Renal cortical epithelial cell (primary cell): ENCODE measurements at regions not wholly inside any gene's neighbourhood (a gene's known extent, or its start where the extent isn't known, plus 50 kb on each side); places are given as distances from the start of the nearest gene placed in this dataset.
A peak's percentile ranks its signal among the peaks of the same experiment; 100 is the strongest.
"Not testable (repeated sequence)": the region's sequence is repeated elsewhere in the genome, so short reads cannot be mapped to it uniquely, and the experiment has no call there.

Experiments used
- DNase-seq: peaks from one replicate; pipeline ENCODE4 v3.0.0-alpha.2; 2011; ENCODE audit warnings: low read depth

DNA sequence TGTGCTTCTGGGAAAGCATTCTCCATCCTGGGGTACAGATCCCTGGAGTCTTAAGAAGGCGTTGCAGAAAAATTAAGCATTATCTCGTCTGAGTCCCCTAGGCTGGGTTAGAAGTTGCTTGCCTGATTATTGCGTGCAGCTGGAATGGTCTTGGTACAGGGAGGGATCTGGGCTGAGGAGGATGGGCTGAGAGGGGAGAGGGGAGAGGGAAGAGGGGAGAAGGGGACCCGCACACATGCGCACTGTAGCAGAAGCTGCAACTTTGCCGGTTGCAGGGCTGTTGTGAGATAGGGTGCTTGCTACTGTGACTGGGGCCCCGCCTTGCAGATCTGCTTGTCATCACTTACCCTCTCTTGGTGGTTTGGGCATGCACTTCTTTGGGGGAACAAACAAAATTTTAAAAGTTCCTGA, 316.8 kb downstream of the DLEU7 start:
- DNase-seq, result no peak

DNA sequence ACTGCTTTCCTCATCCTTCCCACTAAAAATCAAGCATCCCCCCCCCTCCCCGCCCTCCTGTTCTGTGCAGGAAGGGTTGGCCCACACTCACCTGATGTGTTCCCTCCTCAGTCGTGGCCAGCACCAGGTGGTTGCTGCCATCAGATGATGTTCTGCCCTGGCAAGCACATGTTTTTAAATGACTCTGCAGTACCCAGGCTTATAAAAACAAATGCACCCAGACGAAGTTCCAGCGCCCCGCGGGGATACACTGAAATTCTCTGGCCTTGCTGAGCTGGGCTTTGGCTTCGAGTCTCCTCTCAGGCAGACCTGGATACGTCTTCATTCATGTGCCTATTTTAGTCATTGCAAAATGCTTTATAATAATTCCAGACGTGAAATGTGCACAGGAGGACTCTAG, 316.3 kb downstream of the DLEU7 start:
- peak; percentile 67 for DNase-seq

DNA sequence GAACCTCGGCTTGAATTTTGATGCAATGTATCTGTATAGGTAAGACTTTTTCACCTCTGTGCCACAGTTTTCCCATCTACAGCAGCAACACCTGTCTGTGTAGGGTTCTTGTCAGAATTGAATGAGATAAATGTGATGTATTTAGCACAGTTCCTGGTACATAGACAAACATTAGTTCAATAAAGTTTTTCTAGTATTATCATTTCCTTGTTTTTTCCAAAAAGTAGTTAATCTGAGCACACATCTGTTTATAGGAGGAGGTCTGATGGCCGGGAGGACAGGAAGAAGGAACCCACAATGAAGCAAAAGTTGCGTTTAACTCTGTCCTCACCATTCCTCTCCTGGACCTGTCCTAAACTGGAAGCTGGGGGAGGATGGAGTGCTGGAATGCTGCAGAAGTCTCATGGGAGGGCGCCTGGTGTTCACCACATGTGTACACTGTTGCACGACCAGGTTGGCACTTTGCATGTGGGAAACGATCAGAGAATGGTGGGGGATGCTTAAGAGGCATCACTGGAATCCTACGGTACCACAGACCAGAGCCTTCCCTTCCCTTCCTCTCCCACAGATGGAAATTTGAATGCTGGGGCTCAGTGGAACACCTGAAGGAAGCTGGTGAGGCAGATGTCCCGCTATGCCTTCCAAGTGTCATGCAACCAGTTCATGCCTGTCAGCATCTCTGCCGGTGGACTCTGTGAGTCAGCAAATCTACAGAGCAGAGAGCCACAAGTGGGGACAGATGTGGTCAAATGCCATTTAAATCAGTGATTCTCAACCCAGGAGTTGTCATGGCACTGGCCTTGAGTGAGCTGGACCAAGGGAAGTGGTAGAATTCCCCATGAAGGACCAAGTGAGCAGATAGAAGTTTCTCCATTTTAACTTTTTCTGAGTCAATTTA, 315.6 kb downstream of the DLEU7 start:
- DNase-seq, result peak; percentile 48

DNA sequence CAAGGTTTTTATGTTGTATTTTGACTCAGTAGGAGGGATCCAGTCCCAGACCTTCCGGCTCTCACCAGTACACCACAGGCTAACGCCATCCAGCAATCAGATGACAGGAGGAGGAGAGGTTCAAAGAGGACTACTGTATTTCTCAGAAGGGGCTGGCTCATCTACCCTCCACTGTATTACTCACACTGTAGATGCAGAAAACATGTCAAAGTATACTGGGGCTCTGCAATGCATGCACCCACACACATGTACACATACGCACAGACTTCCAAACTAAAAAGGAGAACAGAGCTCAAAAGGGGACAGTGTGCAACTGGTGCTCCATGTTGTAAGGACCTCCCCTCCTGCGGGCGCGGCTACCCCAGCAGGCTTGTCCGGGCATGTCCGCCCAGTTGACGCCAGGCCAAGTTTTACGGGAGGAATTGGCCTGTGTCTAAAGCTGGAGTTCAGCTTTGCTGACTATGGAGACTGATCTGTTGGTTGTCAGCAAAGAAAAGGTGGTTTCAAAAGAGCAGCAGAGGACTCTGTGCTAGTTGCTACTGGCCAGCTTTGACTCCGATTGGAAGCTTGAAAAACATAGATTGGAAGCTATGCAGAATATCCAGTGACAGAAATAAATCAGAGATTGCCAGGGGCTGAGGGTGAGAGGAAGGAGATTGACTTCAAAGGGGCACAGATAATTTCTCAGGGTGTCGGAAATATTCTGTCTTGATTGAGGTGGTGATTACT, 314.2 kb downstream of the DLEU7 start:
- DNase-seq, result peak; percentile 82

DNA sequence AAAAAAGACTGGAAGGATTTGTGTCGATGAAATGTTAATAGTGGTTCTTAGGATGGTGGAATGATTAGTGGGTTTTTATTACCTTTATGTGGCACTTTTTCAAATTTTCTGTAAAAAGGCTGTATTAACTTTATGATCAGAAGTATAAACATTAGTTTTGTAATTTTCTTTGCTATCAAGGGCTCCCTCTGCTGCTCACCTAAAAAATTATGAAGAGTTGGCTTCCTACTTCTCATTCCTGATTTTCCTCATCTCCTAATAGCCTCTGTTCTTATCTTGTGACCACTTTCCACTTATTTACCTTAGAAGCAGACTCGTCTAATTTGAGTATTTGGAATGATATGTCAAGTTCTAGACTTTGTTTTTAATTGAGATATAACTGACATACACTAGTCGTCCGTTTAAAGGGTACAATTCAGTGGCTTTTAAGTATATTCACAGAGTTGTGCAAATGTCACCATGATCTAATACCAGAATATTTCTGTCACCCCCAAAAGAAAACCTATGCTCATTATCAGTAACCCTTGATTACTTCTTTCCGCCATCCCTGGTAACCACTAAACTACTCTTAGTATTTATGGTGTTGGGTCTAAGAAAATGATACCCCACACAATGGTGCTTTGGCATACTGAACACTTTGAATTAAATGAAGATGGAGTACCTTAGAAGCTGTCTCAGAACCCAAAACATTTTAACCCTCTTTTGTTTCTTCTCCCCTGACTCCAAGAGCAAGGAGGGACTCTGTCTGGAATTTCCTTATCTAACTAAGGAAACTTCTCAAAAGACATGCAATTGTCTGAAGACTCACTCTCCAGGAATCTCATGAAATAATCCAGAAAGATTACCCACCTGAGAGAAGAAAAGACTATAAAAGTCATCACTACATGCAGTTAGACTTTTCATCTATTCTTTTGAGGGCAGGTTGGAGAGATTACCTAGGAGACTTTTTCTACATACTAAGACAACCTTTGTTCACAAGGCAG, 311.3 kb downstream of the DLEU7 start:
- DNase-seq, result peak; percentile 49

DNA sequence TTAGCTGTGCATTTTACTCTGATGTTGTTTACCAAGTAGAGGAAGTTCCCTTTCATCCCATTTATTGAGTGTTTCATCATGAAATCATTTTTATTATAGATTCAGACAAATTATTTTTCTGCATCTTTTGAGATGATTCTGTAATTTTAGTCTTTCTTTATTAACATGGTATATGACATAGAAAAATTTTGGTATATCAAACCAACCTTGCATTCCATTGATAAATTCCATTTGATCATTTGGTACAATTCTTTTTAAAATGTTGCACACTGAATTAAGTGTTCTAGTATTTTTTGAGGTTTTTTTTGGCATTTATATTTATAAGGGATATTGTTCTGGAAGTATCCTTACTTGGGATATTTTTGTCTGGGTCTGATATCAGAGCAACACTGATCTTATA, 308.4 kb downstream of the DLEU7 start:
- no peak for DNase-seq

DNA sequence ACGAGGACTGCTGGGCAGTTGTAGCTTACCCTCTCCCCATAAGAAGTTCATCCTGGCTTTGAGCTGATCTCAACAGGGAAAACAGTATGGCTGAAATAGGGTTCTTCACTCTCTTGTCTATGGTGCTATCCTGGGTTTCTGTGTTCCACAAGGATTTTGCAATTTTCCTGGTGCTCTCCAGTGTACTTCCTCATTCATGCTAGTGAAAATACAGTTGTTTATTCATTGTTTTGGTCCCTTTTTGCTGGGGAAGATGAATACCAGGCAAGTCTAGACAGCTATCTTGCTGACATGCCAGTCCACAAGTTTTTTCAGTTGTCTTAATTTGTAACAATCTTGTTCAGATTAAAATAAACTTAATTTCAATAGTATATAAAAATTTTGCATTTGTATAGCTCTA, 306.5 kb downstream of the DLEU7 start:
- no peak for DNase-seq

DNA sequence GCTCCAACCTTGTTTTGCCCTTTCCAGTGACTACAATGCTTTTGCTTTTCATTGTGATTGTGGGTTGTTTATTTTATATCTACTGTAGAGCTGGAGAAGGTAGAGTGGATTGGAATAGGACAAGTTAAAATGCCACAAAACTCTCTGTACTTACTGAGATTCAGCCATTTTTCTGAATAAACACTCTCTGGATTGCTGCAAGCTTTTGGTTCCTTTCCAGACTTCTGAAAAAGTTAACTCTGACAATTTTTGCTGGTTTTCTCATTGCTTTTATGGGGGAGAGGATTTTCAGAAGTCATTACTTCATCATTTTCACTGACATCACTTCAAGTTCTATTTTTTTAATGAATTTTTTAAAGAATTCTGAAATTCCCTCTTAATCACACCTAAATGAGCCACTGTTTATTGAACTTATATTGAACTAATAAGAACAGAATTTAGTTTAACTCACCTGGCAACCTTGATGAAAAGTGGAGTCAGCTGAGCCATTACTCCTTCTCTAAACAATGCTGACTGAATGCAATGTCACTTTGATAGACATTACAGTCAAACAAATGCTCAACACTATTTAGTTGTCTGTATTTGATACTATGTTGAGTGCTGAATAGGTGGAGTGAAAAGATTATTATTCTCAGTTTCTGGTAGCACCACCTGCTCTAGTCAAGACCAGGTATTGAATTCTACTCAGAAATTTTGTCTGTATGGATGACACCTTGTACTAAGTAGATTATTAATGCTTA, 303.5 kb downstream of the DLEU7 start:
- DNase-seq, result no peak

DNA sequence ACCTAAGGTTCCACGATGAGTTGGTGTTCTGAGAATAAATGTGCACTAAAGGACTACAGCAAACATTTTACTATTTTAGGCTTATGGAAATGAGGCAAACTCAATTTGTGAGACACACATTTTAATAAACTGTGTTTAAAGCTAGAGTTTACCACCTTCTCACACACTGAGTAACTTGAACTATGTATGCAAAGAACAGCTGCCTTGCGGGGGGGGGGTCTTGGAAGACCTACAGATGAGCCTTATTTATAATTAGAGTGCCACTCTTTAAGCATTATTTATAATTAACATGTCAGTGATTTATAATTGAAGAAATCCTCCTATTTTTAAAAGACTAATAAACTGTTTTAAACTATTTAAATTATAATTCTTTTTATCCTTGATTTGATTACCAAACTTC, 300.4 kb downstream of the DLEU7 start:
- DNase-seq, result no peak

DNA sequence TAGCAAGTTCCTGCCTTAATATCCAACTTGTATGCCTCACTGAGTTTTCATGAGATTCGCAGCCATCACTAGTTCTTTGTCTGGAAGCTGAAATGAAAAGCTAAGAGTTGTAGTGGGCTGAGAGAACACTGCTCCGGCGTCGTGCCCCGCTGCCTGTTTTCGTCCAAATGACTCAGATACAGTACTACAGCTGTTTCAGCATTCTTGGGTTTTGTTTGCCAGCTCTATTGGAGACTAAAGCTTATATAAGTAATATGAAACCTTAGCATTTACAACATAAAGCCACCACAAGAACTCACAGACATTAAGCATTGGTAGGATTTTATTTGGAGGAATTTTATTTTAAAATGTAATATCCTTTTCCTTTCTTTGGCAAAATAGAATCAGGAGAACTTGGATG, 299.7 kb downstream of the DLEU7 start:
- peak; percentile 53 for DNase-seq

DNA sequence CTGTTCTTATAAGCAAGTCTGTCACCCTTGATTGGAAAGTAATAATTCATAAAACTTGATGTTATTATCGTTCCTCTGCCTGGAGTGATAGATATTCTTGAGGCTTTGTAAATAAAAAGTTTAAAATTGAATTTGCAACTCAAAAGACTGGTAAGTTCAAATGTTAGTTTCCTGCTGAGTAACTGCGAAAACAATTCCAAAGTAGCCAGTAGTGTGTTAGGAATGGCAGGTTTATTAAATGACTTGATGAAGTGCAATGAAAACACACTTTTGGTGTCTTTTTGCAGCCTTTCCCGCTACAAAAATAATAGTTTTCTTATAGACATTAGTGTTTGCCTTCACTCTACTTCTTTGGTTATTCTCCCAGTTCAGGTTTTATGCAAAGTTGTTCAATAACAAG, 299.3 kb downstream of the DLEU7 start:
- no peak for DNase-seq

DNA sequence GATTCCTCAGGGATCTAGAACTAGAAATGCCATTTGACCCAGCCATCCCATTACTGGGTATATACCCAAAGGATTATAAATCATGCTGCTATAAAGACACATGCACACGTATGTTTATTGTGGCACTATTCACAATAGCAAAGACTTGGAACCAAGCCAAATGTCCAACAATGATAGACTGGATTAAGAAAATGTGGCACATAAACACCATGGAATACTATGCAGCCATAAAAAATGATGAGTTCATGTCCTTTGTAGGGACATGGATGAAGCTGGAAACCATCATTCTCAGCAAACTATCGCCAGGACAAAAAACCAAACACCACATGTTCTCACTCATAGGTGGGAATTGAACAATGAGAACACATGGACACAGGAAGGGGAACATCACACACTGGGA, 296.3 kb downstream of the DLEU7 start:
- DNase-seq, result not testable (repeated sequence)

DNA sequence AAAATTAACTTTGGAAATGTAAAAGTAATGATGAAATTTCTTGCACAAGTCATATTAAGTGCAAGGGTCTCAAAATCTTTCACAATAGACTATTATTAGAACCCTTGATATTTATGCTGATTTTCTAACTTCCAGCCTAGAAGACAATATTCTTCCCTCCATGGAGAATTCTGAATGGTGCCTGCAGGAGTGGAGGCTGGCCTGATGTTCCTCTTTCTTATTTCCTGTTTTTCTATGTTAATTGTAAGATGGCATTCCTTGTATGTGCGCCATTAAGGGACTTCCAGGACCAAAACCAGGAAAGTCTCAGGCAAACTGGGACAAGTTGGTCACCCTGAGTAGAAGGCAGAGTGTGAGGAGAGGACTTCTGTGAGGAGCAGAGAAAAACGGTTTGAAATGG, 294.9 kb downstream of the DLEU7 start:
- DNase-seq, result no peak

DNA sequence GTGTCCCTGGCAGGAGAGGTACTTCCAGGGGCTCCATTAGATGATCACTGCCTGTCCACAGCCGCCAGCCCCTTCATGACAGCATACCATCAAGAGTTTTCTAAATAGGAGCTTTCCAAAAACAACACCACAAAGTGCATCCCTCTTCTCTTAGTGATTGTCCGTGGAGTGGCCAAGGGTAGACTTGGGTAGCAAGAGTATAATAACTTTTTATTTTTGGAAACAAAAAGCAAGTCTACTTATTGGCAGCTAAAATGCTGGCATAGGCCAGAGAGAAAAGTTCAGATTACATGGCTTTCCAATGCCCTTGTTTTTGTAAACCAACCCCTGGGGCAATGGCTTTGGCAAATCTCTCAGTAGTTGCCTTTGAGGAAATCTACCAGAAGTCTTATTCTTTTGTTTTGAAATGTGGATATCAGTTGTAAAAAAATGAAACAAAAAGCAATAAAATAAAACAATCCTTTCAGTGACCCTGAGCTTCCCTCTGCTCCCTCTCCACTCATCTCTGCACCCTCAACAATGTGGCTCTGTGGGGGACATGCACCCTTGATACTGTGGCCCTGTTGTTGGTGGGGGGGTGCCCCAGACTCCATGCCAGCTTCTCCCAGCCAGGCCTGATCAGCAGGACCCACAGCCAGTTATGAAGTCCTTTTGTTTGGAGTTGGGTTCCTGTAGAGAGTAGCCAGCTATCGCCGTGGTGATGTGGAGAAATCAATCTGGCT, 294.1 kb downstream of the DLEU7 start:
- no peak for DNase-seq

DNA sequence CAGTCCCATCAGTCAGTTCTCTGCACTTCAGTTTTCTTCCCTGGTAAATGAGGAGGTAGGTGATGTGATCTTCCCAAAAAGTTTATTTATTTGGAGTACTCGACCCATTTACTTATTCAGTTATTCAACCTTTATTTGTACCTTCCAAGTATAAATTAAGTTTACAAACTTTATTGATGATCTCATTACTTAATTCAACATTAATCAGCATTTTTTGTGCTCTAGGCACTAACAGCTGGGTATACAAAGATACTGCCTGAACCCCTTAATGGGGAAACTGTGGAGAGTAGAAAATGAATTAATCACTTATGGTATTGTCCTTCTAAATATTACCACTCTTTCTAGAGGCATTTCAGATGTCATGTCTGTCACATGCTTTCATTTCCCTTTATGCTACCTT, 293.3 kb downstream of the DLEU7 start:
- no peak for DNase-seq

DNA sequence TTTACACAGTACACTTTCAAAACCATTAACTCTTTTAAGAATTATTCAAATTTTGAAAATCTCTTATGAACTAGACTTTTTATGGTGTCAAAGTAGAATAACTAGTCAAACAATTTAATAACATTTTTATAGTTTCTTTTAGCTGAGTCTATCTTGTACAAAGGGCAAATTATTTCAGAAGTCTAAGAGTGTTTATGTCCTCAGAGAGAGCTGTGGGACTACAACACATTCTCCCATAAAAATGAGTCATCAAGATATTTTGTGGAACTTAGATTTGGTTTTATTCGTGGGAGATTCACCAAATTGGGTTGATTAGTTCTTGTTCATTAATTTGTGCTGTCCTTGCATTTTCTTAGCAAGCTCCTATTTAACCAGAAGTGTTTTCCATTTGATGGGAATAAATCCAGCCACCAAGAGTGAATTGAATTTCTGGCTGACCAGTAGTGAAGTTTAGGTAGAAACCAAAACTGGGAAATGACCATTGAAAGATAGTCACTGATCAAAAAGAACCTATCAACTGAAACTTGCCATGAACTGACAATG, 291.0 kb downstream of the DLEU7 start:
- DNase-seq, result no peak

DNA sequence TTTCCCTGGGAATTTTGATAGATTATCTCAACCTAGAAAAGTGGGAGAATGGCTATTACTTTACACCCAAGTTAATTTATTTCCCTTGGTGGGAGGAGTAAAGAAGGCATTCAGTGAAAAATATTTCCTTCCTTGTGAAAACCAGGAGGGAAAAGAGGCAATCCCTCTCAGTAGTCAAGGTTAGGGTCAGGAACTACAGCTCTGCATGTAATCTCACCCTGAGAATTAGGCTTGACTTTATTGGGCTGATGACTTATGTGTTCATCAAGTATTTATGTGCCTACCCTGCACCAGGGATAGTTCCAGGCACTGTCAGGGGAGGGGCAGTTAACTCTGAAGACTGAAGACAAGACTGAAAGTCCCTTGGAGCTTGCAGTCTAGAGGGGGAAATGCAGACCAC, 281.8 kb downstream of the DLEU7 start:
- no peak for DNase-seq

DNA sequence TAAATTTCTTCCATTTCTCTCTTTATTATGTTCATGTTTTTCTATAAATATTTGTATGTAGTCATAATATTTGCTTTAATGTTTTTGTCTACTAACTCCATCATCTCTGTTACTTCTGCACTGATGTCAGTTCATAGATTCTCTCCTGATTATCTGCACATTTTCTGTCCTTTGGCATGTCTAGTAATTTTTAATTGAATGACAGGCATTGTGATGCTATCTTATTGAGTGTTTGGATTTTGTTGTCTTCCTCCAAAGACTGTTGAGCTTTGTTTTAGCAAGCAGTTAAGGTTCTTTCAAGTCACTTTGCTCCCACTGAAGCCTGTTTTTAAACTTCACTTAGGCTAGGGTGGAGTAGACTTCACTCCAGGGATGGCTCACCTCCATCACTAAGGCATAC, 276.8 kb downstream of the DLEU7 start:
- DNase-seq, result no peak

DNA sequence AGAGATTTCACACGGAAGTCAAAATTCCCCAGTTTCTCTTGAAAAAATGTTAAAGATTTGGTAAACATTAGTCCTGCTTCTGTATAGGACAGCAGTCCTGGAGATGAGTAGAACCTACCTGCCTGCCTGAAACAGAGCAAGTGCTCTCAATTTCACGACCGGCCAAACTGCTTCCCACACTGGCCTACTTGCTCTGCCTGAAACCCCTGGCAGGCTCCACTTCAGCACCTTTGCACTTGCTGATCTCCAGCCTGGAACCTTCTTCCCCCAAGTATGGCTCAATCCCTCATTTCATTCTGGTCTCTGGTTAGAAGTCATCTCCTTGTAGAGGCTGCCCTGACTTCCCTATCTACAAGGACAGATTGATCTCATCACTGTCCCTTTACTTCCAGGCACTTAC, 271.4 kb downstream of the DLEU7 start:
- DNase-seq, result no peak

DNA sequence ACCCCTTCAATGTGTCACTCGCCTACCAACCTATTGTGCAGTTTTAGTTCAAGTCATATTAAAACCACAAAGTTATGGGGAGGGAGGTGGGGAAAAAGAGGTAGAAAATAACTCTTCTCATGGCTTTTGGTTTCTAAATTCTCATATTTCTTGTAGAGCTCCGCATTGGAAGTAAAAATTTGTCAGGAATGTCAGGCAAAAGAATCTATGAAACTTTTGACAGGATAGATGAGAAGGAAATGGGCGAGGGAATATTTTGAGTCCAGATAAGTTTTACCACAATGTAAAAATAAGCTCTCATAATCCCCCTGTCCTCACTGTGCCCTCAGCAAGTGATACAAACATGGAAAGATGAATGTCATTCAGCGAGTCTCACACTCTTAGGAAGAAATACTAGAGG, 270.4 kb downstream of the DLEU7 start:
- DNase-seq, result no peak
